ENCODE measurements at regions not wholly inside any gene's neighbourhood (a gene's known extent, or its start where the extent isn't known, plus 50 kb on each side); places are given as distances from the start of the nearest gene placed in this dataset.

DNA sequence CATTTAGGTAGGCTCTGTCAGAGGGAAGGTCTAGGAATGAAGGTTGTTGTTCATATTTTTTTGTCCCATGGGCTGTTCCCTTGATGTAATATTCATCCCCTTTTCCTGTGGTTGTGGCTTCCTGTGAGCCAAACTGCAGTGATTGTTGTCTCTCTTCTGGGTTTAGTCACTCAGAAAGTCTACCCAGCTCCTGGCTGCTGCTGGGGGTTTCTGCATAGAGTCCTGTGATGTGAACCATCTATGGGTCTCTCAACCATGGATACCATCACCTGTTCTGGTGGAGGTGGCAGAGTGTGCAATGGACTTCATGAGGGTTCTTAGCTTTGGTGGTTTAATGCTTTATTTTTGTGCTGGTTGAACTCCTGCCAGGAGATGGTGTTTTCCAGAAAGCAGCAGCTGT lies 122.8 kb downstream of the ZC4H2 start:
- no peaks in the 10 kb centered on the region for H3K9me2 ChIP-seq (replicated peaks; ENCODE audit: low read length)
- DNase-seq (no peak), ATAC-seq (no peak)
- ChIA-PET CTCF (no interaction called here), POLR2A (ENCODE audit: unreplicated experiment) (no interaction called here)
- no peaks in the 10 kb centered on the region for H3K79me2 ChIP-seq (ENCODE audit: low read length)
- H3K9me3 ChIP-seq (ENCODE audit: low read length), result no peaks in the 10 kb centered on the region
- no peaks in the 10 kb centered on the region for H3K36me3 ChIP-seq (ENCODE audit: low read depth, low read length)
- H4K20me1 ChIP-seq (ENCODE audit: low read length), result no peaks in the 10 kb centered on the region
- H3K4me2 ChIP-seq (ENCODE audit: low read length), result no peak overlapping the region
- no peak overlapping the region for H3K9ac ChIP-seq (ENCODE audit: low read length)
- TF ChIP-seq EZH2 (IDR thresholded peaks at IDR 0.05; ENCODE audit: low read length, unreplicated experiment) (no peak), EZH2phosphoT487 (IDR thresholded peaks at IDR 0.05; ENCODE audit: borderline replicate concordance, low read length) (no peak)
- TF ChIP-seq, protein P1, sequence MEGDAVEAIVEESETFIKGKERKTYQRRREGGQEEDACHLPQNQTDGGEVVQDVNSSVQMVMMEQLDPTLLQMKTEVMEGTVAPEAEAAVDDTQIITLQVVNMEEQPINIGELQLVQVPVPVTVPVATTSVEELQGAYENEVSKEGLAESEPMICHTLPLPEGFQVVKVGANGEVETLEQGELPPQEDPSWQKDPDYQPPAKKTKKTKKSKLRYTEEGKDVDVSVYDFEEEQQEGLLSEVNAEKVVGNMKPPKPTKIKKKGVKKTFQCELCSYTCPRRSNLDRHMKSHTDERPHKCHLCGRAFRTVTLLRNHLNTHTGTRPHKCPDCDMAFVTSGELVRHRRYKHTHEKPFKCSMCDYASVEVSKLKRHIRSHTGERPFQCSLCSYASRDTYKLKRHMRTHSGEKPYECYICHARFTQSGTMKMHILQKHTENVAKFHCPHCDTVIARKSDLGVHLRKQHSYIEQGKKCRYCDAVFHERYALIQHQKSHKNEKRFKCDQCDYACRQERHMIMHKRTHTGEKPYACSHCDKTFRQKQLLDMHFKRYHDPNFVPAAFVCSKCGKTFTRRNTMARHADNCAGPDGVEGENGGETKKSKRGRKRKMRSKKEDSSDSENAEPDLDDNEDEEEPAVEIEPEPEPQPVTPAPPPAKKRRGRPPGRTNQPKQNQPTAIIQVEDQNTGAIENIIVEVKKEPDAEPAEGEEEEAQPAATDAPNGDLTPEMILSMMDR (conservative IDR thresholded peaks at IDR 0.05; ENCODE audit: low read depth, low read length), result no peak
- no peaks in the 10 kb centered on the region for H3K27me3 ChIP-seq (ENCODE audit: low read length)
- no peak overlapping the region for H2AFZ ChIP-seq (ENCODE audit: low read length)
- H3K4me3 ChIP-seq (ENCODE audit: low read length), result no peak overlapping the region
- H3F3A ChIP-seq (ENCODE audit: low read length, unreplicated experiment), result no peaks in the 10 kb centered on the region
- no peak overlapping the region for H3K27ac ChIP-seq (ENCODE audit: low read length)
- no TSS peak for BruUV-seq (replicated peaks)
- intact Hi-C loops (cut with micrococcal nuclease), result no loop called here
- H3K4me1 ChIP-seq (ENCODE audit: insufficient read depth, low read length), result no peaks in the 10 kb centered on the region

DNA sequence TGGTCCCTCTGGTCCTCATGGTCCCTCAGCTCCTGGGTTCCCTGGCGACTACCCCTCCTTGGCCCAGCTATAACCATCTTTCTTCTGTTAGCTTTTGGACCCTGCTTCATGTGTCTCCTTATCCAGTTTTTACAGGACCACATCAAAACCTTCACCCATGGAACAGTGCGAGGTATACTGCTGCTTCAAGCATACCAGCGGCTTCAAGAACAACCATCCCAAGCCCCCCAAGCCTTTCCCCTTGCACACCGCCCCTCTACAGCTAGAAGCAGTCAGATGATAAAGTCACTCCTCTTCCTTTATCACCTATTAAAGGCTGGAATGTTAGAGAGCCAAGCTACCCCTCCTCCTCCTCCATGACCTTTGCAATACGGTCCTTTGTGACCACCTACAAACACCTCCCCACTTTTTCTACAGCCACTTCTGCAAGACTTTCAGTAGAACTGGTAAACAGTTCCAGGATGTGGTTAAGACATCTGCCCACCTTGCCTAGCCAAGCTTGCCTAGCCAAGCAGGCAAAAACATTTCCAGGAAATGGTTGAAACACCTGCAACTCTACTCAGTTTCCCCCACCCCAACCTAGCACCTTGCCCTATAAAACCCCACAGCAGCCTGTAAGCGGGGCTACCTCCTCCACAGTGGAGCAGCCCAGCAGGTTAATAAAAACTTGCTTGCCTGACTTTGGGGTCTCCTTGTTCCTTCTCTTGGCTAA lies 125.7 kb downstream of the ZC4H2 start:
- Histone ChIP-seq H3K4me2 (ENCODE audit: low read length) (no peak overlapping the region), H3K27me3 (ENCODE audit: low read length) (no peaks in the 10 kb centered on the region), H3K4me1 (ENCODE audit: insufficient read depth, low read length) (no peaks in the 10 kb centered on the region), H3K9me2 (replicated peaks; ENCODE audit: low read length) (no peaks in the 10 kb centered on the region), H3F3A (ENCODE audit: low read length, unreplicated experiment) (no peaks in the 10 kb centered on the region), H3K9me3 (ENCODE audit: low read length) (no peaks in the 10 kb centered on the region), H3K27ac (ENCODE audit: low read length) (no peak overlapping the region), H3K4me3 (ENCODE audit: low read length) (no peak overlapping the region), H3K9ac (ENCODE audit: low read length) (no peak overlapping the region), H2AFZ (ENCODE audit: low read length) (no peak overlapping the region), H3K79me2 (ENCODE audit: low read length) (no peaks in the 10 kb centered on the region), H3K36me3 (ENCODE audit: low read depth, low read length) (no peaks in the 10 kb centered on the region), H4K20me1 (ENCODE audit: low read length) (no peaks in the 10 kb centered on the region)
- intact Hi-C loops (cut with micrococcal nuclease), result no loop called here
- CTCF ChIA-PET, result no interaction called here
- BruUV-seq (replicated peaks), result no TSS peak
- ATAC-seq, result no peak
- DNase-seq, result no peak
- TF ChIP-seq EZH2 (IDR thresholded peaks at IDR 0.05; ENCODE audit: low read length, unreplicated experiment), result no peak
- no peak for TF ChIP-seq EZH2phosphoT487 (IDR thresholded peaks at IDR 0.05; ENCODE audit: borderline replicate concordance, low read length)
- TF ChIP-seq, protein P1 (conservative IDR thresholded peaks at IDR 0.05; ENCODE audit: low read depth, low read length), result no peak
- POLR2A ChIA-PET (ENCODE audit: unreplicated experiment), result no interaction called here

DNA sequence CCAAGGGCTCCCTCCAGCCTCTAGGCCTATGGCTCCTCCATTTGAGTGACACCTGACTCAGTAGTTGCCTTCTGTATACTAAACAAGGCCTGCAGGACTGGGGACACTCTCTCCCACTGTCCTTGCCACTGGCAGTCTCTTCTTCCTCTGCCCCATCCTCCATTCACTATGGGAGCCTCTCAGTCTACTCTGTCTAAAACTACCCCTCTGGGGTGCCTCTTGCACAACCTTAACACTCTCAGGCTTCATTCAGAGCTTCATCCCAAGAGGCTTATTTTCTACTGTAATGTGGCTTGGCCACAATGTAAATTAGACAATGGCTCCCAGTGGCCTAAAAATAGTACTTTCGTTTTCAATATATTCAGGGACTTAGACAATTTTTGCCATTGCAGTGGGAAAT lies 133.0 kb downstream of the ZC4H2 start:
- Histone ChIP-seq H3F3A (ENCODE audit: low read length, unreplicated experiment) (no peaks in the 10 kb centered on the region), H3K9me3 (ENCODE audit: low read length) (no peaks in the 10 kb centered on the region), H3K9ac (ENCODE audit: low read length) (no peak overlapping the region), H2AFZ (ENCODE audit: low read length) (no peak overlapping the region), H4K20me1 (ENCODE audit: low read length) (no peaks in the 10 kb centered on the region), H3K9me2 (replicated peaks; ENCODE audit: low read length) (no peaks in the 10 kb centered on the region), H3K4me1 (ENCODE audit: insufficient read depth, low read length) (no peaks in the 10 kb centered on the region), H3K27ac (ENCODE audit: low read length) (no peak overlapping the region), H3K4me3 (ENCODE audit: low read length) (no peak overlapping the region), H3K79me2 (ENCODE audit: low read length) (no peaks in the 10 kb centered on the region), H3K36me3 (ENCODE audit: low read depth, low read length) (no peaks in the 10 kb centered on the region), H3K4me2 (ENCODE audit: low read length) (no peak overlapping the region), H3K27me3 (ENCODE audit: low read length) (no peaks in the 10 kb centered on the region)
- DNase-seq (no peak), ATAC-seq (no peak)
- BruUV-seq (replicated peaks), result no TSS peak
- POLR2A ChIA-PET (ENCODE audit: unreplicated experiment), result no interaction called here
- intact Hi-C loops (cut with micrococcal nuclease), result no loop called here
- CTCF ChIA-PET, result no interaction called here
- TF ChIP-seq EZH2phosphoT487 (IDR thresholded peaks at IDR 0.05; ENCODE audit: borderline replicate concordance, low read length), result no peak
- no peak for TF ChIP-seq EZH2 (IDR thresholded peaks at IDR 0.05; ENCODE audit: low read length, unreplicated experiment)
- TF ChIP-seq, protein P1 (conservative IDR thresholded peaks at IDR 0.05; ENCODE audit: low read depth, low read length), result no peak
